Activated naive CD8-positive, alpha-beta T cell treated with anti-CD3 and anti-CD28 coated beads, Interleukin-2, amount 50 U/mL, for 24 hours (primary cell): ENCODE measurements at regions not wholly inside any gene's neighbourhood (a gene's known extent, or its start where the extent isn't known, plus 50 kb on each side); places are given as distances from the start of the nearest gene placed in this dataset.
A peak's percentile ranks its signal among the peaks of the same experiment; 100 is the strongest.
"Not testable (repeated sequence)": the region's sequence is repeated elsewhere in the genome, so short reads cannot be mapped to it uniquely, and the experiment has no call there.

Source experiments
- ATAC-seq: fragments of 150-1000 bp; cut with Tn5 transposase; one replicate; pipeline ENCODE4 v1.10.0; 2021
- DNase-seq: peaks from one replicate; pipeline ENCODE4 v3.0.0; 2021
- H3K27ac Mint-ChIP-seq: one replicate; pipeline ENCODE4 v1.8.0; 2021; ENCODE audit warnings: mild to moderate bottlenecking, mixed read lengths
- H3K27me3 Mint-ChIP-seq: one replicate; pipeline ENCODE4 v1.8.0; 2021; ENCODE audit warnings: mixed read lengths
- H3K36me3 Mint-ChIP-seq: one replicate; pipeline ENCODE4 v1.8.0; 2021; ENCODE audit warnings: low read depth, mixed read lengths
- H3K4me1 Mint-ChIP-seq: one replicate; pipeline ENCODE4 v1.8.0; 2021; ENCODE audit warnings: mixed read lengths
- H3K4me3 Mint-ChIP-seq: one replicate; pipeline ENCODE4 v1.8.0; 2021; ENCODE audit warnings: mild to moderate bottlenecking, moderate library complexity, mixed read lengths
- H3K9me3 Mint-ChIP-seq: one replicate; pipeline ENCODE4 v1.8.0; 2021; ENCODE audit warnings: mixed read lengths

GRCh38 chr12:54105809-54106208 is 52.2 kb downstream of the HOXC4 start:
- peaks cover 55% of the 10 kb centered on the region for H3K27me3 Mint-ChIP-seq
- not testable (repeated sequence) for H3K9me3 Mint-ChIP-seq, H3K36me3 Mint-ChIP-seq, H3K4me3 Mint-ChIP-seq, DNase-seq, H3K27ac Mint-ChIP-seq, ATAC-seq, H3K4me1 Mint-ChIP-seq

GRCh38 chr12:54106252-54106651 is 52.6 kb downstream of the HOXC4 start:
- H3K27me3 Mint-ChIP-seq = peaks cover 57% of the 10 kb centered on the region
- not testable (repeated sequence) for H3K36me3 Mint-ChIP-seq, H3K27ac Mint-ChIP-seq, DNase-seq, H3K4me3 Mint-ChIP-seq, H3K9me3 Mint-ChIP-seq, H3K4me1 Mint-ChIP-seq, ATAC-seq

GRCh38 chr12:54106803-54107579 is 53.4 kb downstream of the HOXC4 start:
- H3K4me3 Mint-ChIP-seq, H3K36me3 Mint-ChIP-seq, H3K4me1 Mint-ChIP-seq, ATAC-seq, H3K27ac Mint-ChIP-seq, H3K9me3 Mint-ChIP-seq, DNase-seq: not testable (repeated sequence)
- peaks cover 60% of the 10 kb centered on the region for H3K27me3 Mint-ChIP-seq

- H3K36me3 Mint-ChIP-seq, H3K9me3 Mint-ChIP-seq, H3K27ac Mint-ChIP-seq, H3K4me3 Mint-ChIP-seq, H3K4me1 Mint-ChIP-seq, DNase-seq, ATAC-seq: not testable (repeated sequence)
- H3K27me3 Mint-ChIP-seq = peaks cover 44% of the 10 kb centered on the region
Measured at GRCh38 chr12:54112336-54112735, 58.7 kb downstream of the HOXC4 start.

GRCh38 chr12:54116055-54116454 is 62.4 kb downstream of the HOXC4 start:
- H3K9me3 Mint-ChIP-seq, ATAC-seq, DNase-seq, H3K4me1 Mint-ChIP-seq, H3K27ac Mint-ChIP-seq, H3K36me3 Mint-ChIP-seq, H3K4me3 Mint-ChIP-seq: not testable (repeated sequence)
- H3K27me3 Mint-ChIP-seq = peaks cover 24% of the 10 kb centered on the region

- not testable (repeated sequence) for H3K4me1 Mint-ChIP-seq, DNase-seq, ATAC-seq, H3K4me3 Mint-ChIP-seq, H3K27ac Mint-ChIP-seq, H3K9me3 Mint-ChIP-seq, H3K36me3 Mint-ChIP-seq
- peaks cover 29% of the 10 kb centered on the region for H3K27me3 Mint-ChIP-seq
Measured at GRCh38 chr12:54117392-54117791, 63.8 kb downstream of the HOXC4 start.

- H3K9me3 Mint-ChIP-seq, DNase-seq, H3K4me3 Mint-ChIP-seq, H3K4me1 Mint-ChIP-seq, H3K36me3 Mint-ChIP-seq, ATAC-seq, H3K27ac Mint-ChIP-seq: not testable (repeated sequence)
- H3K27me3 Mint-ChIP-seq = peaks cover 44% of the 10 kb centered on the region
Measured at GRCh38 chr12:54119082-54119481, 65.4 kb downstream of the HOXC4 start.

- not testable (repeated sequence) for H3K4me3 Mint-ChIP-seq, H3K9me3 Mint-ChIP-seq, H3K36me3 Mint-ChIP-seq, H3K27ac Mint-ChIP-seq, ATAC-seq, H3K4me1 Mint-ChIP-seq, DNase-seq
- peaks cover 64% of the 10 kb centered on the region for H3K27me3 Mint-ChIP-seq
Measured at GRCh38 chr12:54123981-54124380, 64.8 kb downstream of the SMUG1 start.

GRCh38 chr12:54125708-54126028 is 63.1 kb downstream of the SMUG1 start:
- not testable (repeated sequence) for H3K9me3 Mint-ChIP-seq, H3K27ac Mint-ChIP-seq, ATAC-seq, DNase-seq, H3K4me1 Mint-ChIP-seq, H3K36me3 Mint-ChIP-seq
- H3K27me3 Mint-ChIP-seq = peaks cover 68% of the 10 kb centered on the region
- peak overlapping the region; percentile 60 for H3K4me3 Mint-ChIP-seq

- H3K4me3 Mint-ChIP-seq = peak overlapping the region; percentile 60
- H3K9me3 Mint-ChIP-seq = no peaks in the 10 kb centered on the region
- no peak overlapping the region for H3K27ac Mint-ChIP-seq
- ATAC-seq (peak; percentile 40), DNase-seq (no peak)
- peaks cover 67% of the 10 kb centered on the region for H3K27me3 Mint-ChIP-seq
- H3K36me3 Mint-ChIP-seq = no peaks in the 10 kb centered on the region
- H3K4me1 Mint-ChIP-seq = peaks cover 10% of the 10 kb centered on the region
Measured at GRCh38 chr12:54126029-54126695, 62.6 kb downstream of the SMUG1 start.

- peaks cover 60% of the 10 kb centered on the region for H3K27me3 Mint-ChIP-seq
- no peaks in the 10 kb centered on the region for H3K9me3 Mint-ChIP-seq
- ATAC-seq (peak; percentile 38), DNase-seq (peak; percentile 30)
- H3K27ac Mint-ChIP-seq = no peak overlapping the region
- H3K4me3 Mint-ChIP-seq = peak overlapping the region; percentile 19
- H3K36me3 Mint-ChIP-seq = no peaks in the 10 kb centered on the region
- H3K4me1 Mint-ChIP-seq = peaks cover 10% of the 10 kb centered on the region
Measured at GRCh38 chr12:54126696-54127537, 61.9 kb downstream of the SMUG1 start.

- Mint-ChIP-seq H3K27me3 (peaks cover 54% of the 10 kb centered on the region), H3K27ac (no peak overlapping the region), H3K4me1 (peaks cover 10% of the 10 kb centered on the region), H3K4me3 (no peak overlapping the region), H3K9me3 (no peaks in the 10 kb centered on the region), H3K36me3 (no peaks in the 10 kb centered on the region)
- no peak for DNase-seq
- no peak for ATAC-seq
Measured at GRCh38 chr12:54127538-54128259, 61.1 kb downstream of the SMUG1 start.

- DNase-seq (no peak), ATAC-seq (no peak)
- Mint-ChIP-seq H3K27me3 (peaks cover 48% of the 10 kb centered on the region), H3K27ac (no peak overlapping the region), H3K9me3 (no peaks in the 10 kb centered on the region), H3K4me1 (peaks cover 10% of the 10 kb centered on the region), H3K36me3 (no peaks in the 10 kb centered on the region), H3K4me3 (no peak overlapping the region)
Measured at GRCh38 chr12:54128416-54128815, 60.4 kb downstream of the SMUG1 start.
